ENCODE measurements at regions not wholly inside any gene's neighbourhood (a gene's known extent, or its start where the extent isn't known, plus 50 kb on each side); places are given as distances from the start of the nearest gene placed in this dataset.

DNA sequence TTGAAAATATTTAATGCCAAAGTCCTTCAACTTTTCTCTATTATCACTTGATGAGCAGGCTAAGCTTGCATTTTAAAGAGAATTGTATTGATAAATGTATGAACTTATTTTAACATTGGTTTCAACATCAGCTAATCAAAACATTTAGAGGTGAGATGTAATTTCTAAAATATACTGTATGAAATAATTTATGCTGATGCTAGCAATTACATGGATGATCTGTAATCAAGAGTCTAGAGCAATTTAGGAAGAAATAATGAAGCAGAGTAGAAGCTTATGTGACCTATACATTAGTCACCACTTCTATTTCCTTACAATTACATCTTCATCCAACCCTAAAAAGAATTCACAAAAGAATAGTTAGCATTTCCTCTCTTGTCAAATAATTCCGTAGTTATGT lies 226.8 kb downstream of the KLHL4 start:
- TF ChIP-seq EP300 (IDR thresholded peaks at IDR 0.05) (no peak), CTCF (IDR thresholded peaks at IDR 0.05) (no peak), POLR2A (IDR thresholded peaks at IDR 0.05) (no peak)
- no peak for DNase-seq (ENCODE audit: low spot score in 2 of 2)
- Histone ChIP-seq H3K27me3 (peaks cover 0 to 5% of the 10 kb centered on the region in 2 donors), H3K9me3 (no peaks in the 10 kb centered on the region), H3K4me1 (no peaks in the 10 kb centered on the region), H3K27ac (no peak overlapping the region), H3K36me3 (no peaks in the 10 kb centered on the region), H3K4me3 (no peak overlapping the region)
- WGBS, 2 donors = 58 to 62% methylated on average over 1 of the region's 1 CpG

GRCh38 chrX:87755493-87755892 lies 237.9 kb downstream of the KLHL4 start:
- Histone ChIP-seq H3K4me1 (no peaks in the 10 kb centered on the region), H3K4me3 (no peak overlapping the region), H3K27ac (no peak overlapping the region), H3K36me3 (no peaks in the 10 kb centered on the region), H3K27me3 (no peaks in the 10 kb centered on the region), H3K9me3 (peaks cover 0 to 3% (median 0%) of the 10 kb centered on the region in 4 donors)
- TF ChIP-seq EP300 (IDR thresholded peaks at IDR 0.05) = no peak
- no peak for TF ChIP-seq CTCF (IDR thresholded peaks at IDR 0.05)
- no peak for TF ChIP-seq POLR2A (IDR thresholded peaks at IDR 0.05)
- WGBS, 2 donors = 81 to 84% methylated on average over 5 of the region's 5 CpGs
- DNase-seq (ENCODE audit: low spot score in 2 of 2) = no peak

DNA sequence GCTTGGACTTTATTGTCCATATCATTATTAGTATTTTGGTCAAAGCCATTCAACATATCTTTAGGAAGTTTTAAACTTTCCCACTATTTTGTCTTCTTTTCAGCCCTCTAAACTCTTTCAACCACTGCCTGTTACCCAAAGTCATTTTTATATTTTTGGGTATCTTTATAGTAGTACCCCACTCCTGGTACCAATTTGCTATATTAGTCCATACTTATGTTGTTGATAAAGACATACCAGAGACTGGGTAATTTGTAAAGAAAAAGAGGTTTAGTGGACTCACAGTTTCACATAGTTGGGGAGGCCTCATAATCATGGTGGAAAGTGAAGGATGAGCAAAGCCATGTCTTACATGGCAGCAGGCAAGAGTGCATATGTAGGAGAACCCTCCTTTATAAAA lies 271.4 kb downstream of the KLHL4 start:
- Histone ChIP-seq H3K27me3 (no peaks in the 10 kb centered on the region), H3K36me3 (no peaks in the 10 kb centered on the region), H3K9me3 (no peaks in the 10 kb centered on the region), H3K27ac (no peak overlapping the region), H3K4me1 (no peaks in the 10 kb centered on the region), H3K4me3 (no peak overlapping the region)
- no peak for TF ChIP-seq CTCF (IDR thresholded peaks at IDR 0.05)
- TF ChIP-seq POLR2A (IDR thresholded peaks at IDR 0.05) = no peak
- no peak for TF ChIP-seq EP300 (IDR thresholded peaks at IDR 0.05)
- DNase-seq (ENCODE audit: low spot score in 2 of 2) = no peak

GRCh38 chrX:87798039-87798438 lies 280.4 kb downstream of the KLHL4 start:
- Histone ChIP-seq H3K4me3 (no peak overlapping the region), H3K36me3 (no peaks in the 10 kb centered on the region), H3K9me3 (no peaks in the 10 kb centered on the region), H3K27me3 (peaks cover 0 to 17% of the 10 kb centered on the region in 2 donors), H3K27ac (no peak overlapping the region), H3K4me1 (no peaks in the 10 kb centered on the region)
- TF ChIP-seq CTCF (IDR thresholded peaks at IDR 0.05) = no peak
- TF ChIP-seq EP300 (IDR thresholded peaks at IDR 0.05) = no peak
- no peak for TF ChIP-seq POLR2A (IDR thresholded peaks at IDR 0.05)
- DNase-seq (ENCODE audit: low spot score in 2 of 2) = no peak

- TF ChIP-seq CTCF (IDR thresholded peaks at IDR 0.05) (no peak), POLR2A (IDR thresholded peaks at IDR 0.05) (no peak), EP300 (IDR thresholded peaks at IDR 0.05) (no peak)
- DNase-seq (ENCODE audit: low spot score in 2 of 2) = no peak
- Histone ChIP-seq H3K36me3 (no peaks in the 10 kb centered on the region), H3K4me3 (no peak overlapping the region), H3K27ac (no peak overlapping the region), H3K4me1 (no peaks in the 10 kb centered on the region), H3K27me3 (peaks cover 0 to 13% of the 10 kb centered on the region in 2 donors), H3K9me3 (no peaks in the 10 kb centered on the region)
- 34 to 46% methylated on average over 5 of the region's 5 CpGs for WGBS, 2 donors
Observed at GRCh38 chrX:87805829-87806490, 288.4 kb downstream of the KLHL4 start.

Data from tibial nerve (tissue), 4 donors.